A673 (cell line): ENCODE measurements at regions not wholly inside any gene's neighbourhood (a gene's known extent, or its start where the extent isn't known, plus 50 kb on each side); places are given as distances from the start of the nearest gene placed in this dataset.

Experiments used
- CTCF ChIP-seq: fragments of 300-800, 200-600 bp; sonication (generic); conservative IDR thresholded peaks from 2 replicates; pipeline ENCODE4 v1.5.1; 2017; ENCODE audit warnings: low read depth, mild to moderate bottlenecking, antibody characterized with exemption, low read length, moderate library complexity, mixed read lengths
- EZH2 ChIP-seq: fragments of 200-600 bp; sonication (generic); IDR thresholded peaks from 2 replicates; pipeline ENCODE4 v1.6.1; 2017; ENCODE audit warnings: borderline replicate concordance, low read depth, mild to moderate bottlenecking, mixed read lengths, antibody characterized with exemption, low read length; ENCODE audit not compliant: poor library complexity, severe bottlenecking

GRCh38 chr6:6509284-6509683 lies 79.2 kb upstream of the LY86 start:
- TF ChIP-seq EZH2 (no peak), CTCF (no peak)
